ENCODE measurements at regions not wholly inside any gene's neighbourhood (a gene's known extent, or its start where the extent isn't known, plus 50 kb on each side); places are given as distances from the start of the nearest gene placed in this dataset.

GRCh38 chr5:101364469-101364868 lies 461.4 kb upstream of the ST8SIA4 start:
- TF ChIP-seq CTCF (IDR thresholded peaks at IDR 0.05; ENCODE audit: low read length), result no peak
- TF ChIP-seq EZH2 (IDR thresholded peaks at IDR 0.05; ENCODE audit: borderline replicate concordance, low read length), result no peak
